Esophagus muscularis mucosa (tissue), 4 donors: ENCODE measurements at regions not wholly inside any gene's neighbourhood (a gene's known extent, or its start where the extent isn't known, plus 50 kb on each side); places are given as distances from the start of the nearest gene placed in this dataset.

Source experiments
- CTCF ChIP-seq, 3 experiments: fragments of 200-600 bp in 2 of 3; fragments of 450-650 bp in 1 of 3; sonication (generic) in 2 of 3; IDR thresholded peaks; one replicate each; pipeline ENCODE4 v1.5.1; 2017 to 2019; ENCODE audit warnings: antibody characterized with exemption in 3 of 3, mild to moderate bottlenecking in 2 of 3, moderate library complexity in 1 of 3
- EP300 ChIP-seq: sonication (generic); formaldehyde crosslinking; IDR thresholded peaks from one replicate; pipeline ENCODE4 v1.6.1; 2017; ENCODE audit warnings: antibody characterized with exemption
- POLR2A ChIP-seq: fragments of 450-650 bp; IDR thresholded peaks from one replicate; pipeline ENCODE4 v1.6.1; 2017; ENCODE audit warnings: antibody characterized with exemption, moderate library complexity, mild to moderate bottlenecking, low read depth
- POLR2AphosphoS5 ChIP-seq, 2 donors: sonication (generic); formaldehyde crosslinking; IDR thresholded peaks; one replicate each; pipeline ENCODE4 v1.6.1; 2017; ENCODE audit warnings: antibody characterized with exemption in 2 of 2

GRCh38 chr1:187961895-187962294, 1133.1 kb downstream of the PLA2G4A start:
- TF ChIP-seq CTCF (IDR thresholded peaks at IDR 0.05) (no peak), POLR2A (no peak), POLR2AphosphoS5 (IDR thresholded peaks at IDR 0.05) (no peak), EP300 (no peak)
